H9 (cell line): ENCODE measurements at regions not wholly inside any gene's neighbourhood (a gene's known extent, or its start where the extent isn't known, plus 50 kb on each side); places are given as distances from the start of the nearest gene placed in this dataset.
"Not testable (repeated sequence)": the region's sequence is repeated elsewhere in the genome, so short reads cannot be mapped to it uniquely, and the experiment has no call there.

Source experiments
- DNase-seq: peaks from one replicate; pipeline ENCODE4 v3.0.0-alpha.2; 2017
- H2AFZ ChIP-seq: one replicate; pipeline ENCODE4 v1.6.1; 2013; ENCODE audit warnings: mild to moderate bottlenecking, low read length, control low read depth, moderate library complexity
- H2AK5ac ChIP-seq: 2 replicates; pipeline ENCODE4 v1.6.1; 2013; ENCODE audit warnings: low read length, control low read depth, mixed read lengths; ENCODE audit not compliant: insufficient read length
- H2BK120ac ChIP-seq: one replicate; pipeline ENCODE4 v1.6.1; 2013; ENCODE audit warnings: low read depth, mild to moderate bottlenecking, low read length, control low read depth, inconsistent platforms; ENCODE audit not compliant: poor library complexity, severe bottlenecking
- H2BK12ac ChIP-seq: 2 replicates; pipeline ENCODE4 v1.6.1; 2013; ENCODE audit warnings: low read length, control low read depth, mixed read lengths, low read depth; ENCODE audit not compliant: insufficient read length
- H2BK15ac ChIP-seq: 2 replicates; pipeline ENCODE4 v1.6.1; 2013; ENCODE audit warnings: low read depth, low read length, control low read depth
- H2BK20ac ChIP-seq: one replicate; pipeline ENCODE4 v1.6.1; 2013; ENCODE audit warnings: low read depth, mild to moderate bottlenecking, low read length, control low read depth, inconsistent platforms; ENCODE audit not compliant: poor library complexity, severe bottlenecking
- H2BK5ac ChIP-seq: 2 replicates; pipeline ENCODE4 v1.6.1; 2013; ENCODE audit warnings: low read length, control low read depth, mixed read lengths; ENCODE audit not compliant: insufficient read length
- H3K14ac ChIP-seq: 2 replicates; pipeline ENCODE4 v1.6.1; 2013; ENCODE audit warnings: low read length, control low read depth; ENCODE audit not compliant: insufficient read depth
- H3K18ac ChIP-seq: 2 replicates; pipeline ENCODE4 v1.6.1; 2013; ENCODE audit warnings: low read depth, mild to moderate bottlenecking, mixed read lengths, low read length, control low read depth; ENCODE audit not compliant: insufficient read length
- H3K23ac ChIP-seq: 2 replicates; pipeline ENCODE4 v1.6.1; 2013; ENCODE audit warnings: low read length, control low read depth, mixed read lengths, low read depth; ENCODE audit not compliant: insufficient read length
- H3K23me2 ChIP-seq: 2 replicates; pipeline ENCODE4 v1.6.1; 2013; ENCODE audit warnings: low read depth, mild to moderate bottlenecking, mixed read lengths, low read length, control low read depth; ENCODE audit not compliant: insufficient read length, poor library complexity, severe bottlenecking
- H3K27ac ChIP-seq: 2 replicates; pipeline ENCODE4 v1.5.1; 2013; ENCODE audit warnings: low read length, control low read depth, mixed read lengths, low read depth; ENCODE audit not compliant: insufficient read length
- H3K27me3 ChIP-seq: 2 replicates; pipeline ENCODE4 v1.6.1; 2013; ENCODE audit warnings: low read length, control low read depth, inconsistent platforms; ENCODE audit not compliant: insufficient read depth
- H3K4ac ChIP-seq: 2 replicates; pipeline ENCODE4 v1.6.1; 2013; ENCODE audit warnings: low read depth, mild to moderate bottlenecking, control low read depth, inconsistent platforms, low read length, moderate library complexity
- H3K4me1 ChIP-seq: 2 replicates; pipeline ENCODE4 v1.6.1; 2013; ENCODE audit warnings: low read length, control low read depth, inconsistent platforms; ENCODE audit not compliant: insufficient read depth
- H3K4me2 ChIP-seq: 2 replicates; pipeline ENCODE4 v1.6.1; 2013; ENCODE audit warnings: low read length, control low read depth, mixed read lengths; ENCODE audit not compliant: insufficient read length, insufficient read depth
- H3K56ac ChIP-seq: 2 replicates; pipeline ENCODE4 v1.6.1; 2013; ENCODE audit warnings: low read depth, mild to moderate bottlenecking, mixed read lengths, low read length, control low read depth; ENCODE audit not compliant: insufficient read length
- H3K79me1 ChIP-seq: 2 replicates; pipeline ENCODE4 v1.6.1; 2013; ENCODE audit warnings: low read depth, mild to moderate bottlenecking, moderate library complexity, low read length, control low read depth, inconsistent platforms; ENCODE audit not compliant: insufficient read depth, poor library complexity, severe bottlenecking
- H3K79me2 ChIP-seq: 2 replicates; pipeline ENCODE4 v1.6.1; 2013; ENCODE audit warnings: low read length, control low read depth, inconsistent platforms; ENCODE audit not compliant: insufficient read depth
- H3K9ac ChIP-seq: 2 replicates; pipeline ENCODE4 v1.6.1; 2013; ENCODE audit warnings: low read length, control low read depth, mixed read lengths; ENCODE audit not compliant: insufficient read length; ENCODE audit errors: extremely low read depth
- H3K9me3 ChIP-seq: one replicate; pipeline ENCODE4 v1.6.1; 2013; ENCODE audit warnings: low read depth, low read length, inconsistent platforms; ENCODE audit not compliant: control insufficient read depth
- H3T11ph ChIP-seq: one replicate; pipeline ENCODE4 v1.6.1; 2013; ENCODE audit warnings: mild to moderate bottlenecking, low read length, control low read depth, inconsistent platforms
- H4K20me1 ChIP-seq: one replicate; pipeline ENCODE4 v1.6.1; 2013; ENCODE audit not compliant: control insufficient read depth, insufficient read length, insufficient read depth
- H4K5ac ChIP-seq: 2 replicates; pipeline ENCODE4 v1.6.1; 2013; ENCODE audit warnings: low read depth, mild to moderate bottlenecking, mixed read lengths, low read length, control low read depth; ENCODE audit not compliant: insufficient read length
- H4K8ac ChIP-seq: replicated peaks from 2 replicates; pipeline ENCODE4 v1.6.1; 2013; ENCODE audit warnings: low read length, control low read depth, mixed read lengths, low read depth; ENCODE audit not compliant: insufficient read length
- H4K91ac ChIP-seq: 2 replicates; pipeline ENCODE4 v1.6.1; 2013; ENCODE audit warnings: low read depth, mild to moderate bottlenecking, moderate library complexity, mixed read lengths, low read length, control low read depth; ENCODE audit not compliant: insufficient read length
- H3K27ac Mint-ChIP-seq, 3 experiments: 2 replicates in 2 of 3; 3 replicates in 1 of 3; pipeline ENCODE4 v1.8.0; 2020 to 2021; ENCODE audit warnings: mixed read lengths in 3 of 3, mild to moderate bottlenecking in 1 of 3, moderate library complexity in 1 of 3
- H3K27me3 Mint-ChIP-seq: 2 replicates; pipeline ENCODE4 v1.8.0; 2021; ENCODE audit warnings: low read depth, mild to moderate bottlenecking, moderate library complexity, mixed read lengths
- H3K36me3 Mint-ChIP-seq, 3 experiments: 2 replicates in 2 of 3; 3 replicates in 1 of 3; pipeline ENCODE4 v1.8.0; 2020 to 2021; ENCODE audit warnings: low read depth in 3 of 3, mixed read lengths in 3 of 3; ENCODE audit not compliant: insufficient read depth in 1 of 3
- H3K4me1 Mint-ChIP-seq, 2 experiments: 2 replicates each; pipeline ENCODE4 v1.8.0; 2020; ENCODE audit warnings: mixed read lengths in 2 of 2
- H3K4me3 Mint-ChIP-seq, 2 experiments: 2 replicates in 1 of 2; 3 replicates in 1 of 2; pipeline ENCODE4 v1.8.0; 2020 to 2021; ENCODE audit warnings: mild to moderate bottlenecking in 2 of 2, mixed read lengths in 2 of 2, moderate library complexity in 1 of 2
- H3K9me3 Mint-ChIP-seq, 2 experiments: 2 replicates in 1 of 2; 3 replicates in 1 of 2; pipeline ENCODE4 v1.8.0; 2020; ENCODE audit warnings: mild to moderate bottlenecking in 2 of 2, mixed read lengths in 2 of 2, moderate library complexity in 1 of 2
- WGBS: extraction: QIAGEN DNeasy Blood & Tissue Kit; methylation state at CpG from one replicate; pipeline ENCODE4 v1.1.7; 2013; ENCODE audit warnings: missing lambda C conversion rate, low lambda C conversion rate, mixed read lengths; ENCODE audit not compliant: insufficient read length; ENCODE audit errors: extremely low coverage; 5-methylcytosine and 5-hydroxymethylcytosine counted together

DNA sequence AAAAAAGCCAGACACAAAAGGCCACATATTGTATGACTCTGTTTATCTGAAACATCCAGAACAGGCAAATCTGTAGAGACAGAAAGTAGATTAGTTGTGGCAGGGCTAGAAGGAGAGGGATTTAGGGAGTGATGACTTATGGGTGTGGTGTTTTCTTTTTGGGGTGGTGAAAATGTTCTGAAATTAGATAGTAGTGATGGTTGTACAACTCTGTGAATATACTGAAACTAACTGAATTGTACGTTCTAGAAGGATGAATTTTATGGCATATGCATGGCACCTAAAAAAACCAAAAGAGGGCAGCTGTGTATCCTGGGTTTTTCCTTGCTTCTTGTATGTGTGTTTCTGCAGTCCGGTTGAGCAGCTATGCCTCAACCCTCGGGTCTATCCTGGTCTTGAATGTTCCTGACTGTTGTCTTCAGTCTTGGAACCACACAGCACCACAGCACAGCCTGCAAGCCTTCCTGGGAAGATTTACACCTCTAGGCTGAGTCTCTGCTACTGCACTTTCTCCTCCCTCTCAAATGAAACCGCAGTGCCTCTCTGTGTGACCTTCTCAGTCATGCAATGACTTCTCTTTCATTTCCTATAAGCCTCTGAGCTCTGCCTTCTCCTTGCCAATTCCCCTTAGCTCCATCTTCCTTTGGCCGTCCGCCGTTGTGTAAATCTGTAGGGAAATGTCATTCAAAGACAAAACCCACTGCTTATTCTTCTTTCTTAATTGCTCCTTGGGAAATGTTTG lies 269.1 kb upstream of the PLGLB1 start:
- not testable (repeated sequence) for H4K5ac ChIP-seq, H3K79me2 ChIP-seq, H3K4ac ChIP-seq, H4K8ac ChIP-seq, H3K23me2 ChIP-seq, H2BK12ac ChIP-seq, H3K9me3 ChIP-seq, H2AFZ ChIP-seq, H2AK5ac ChIP-seq, DNase-seq, H3K27ac Mint-ChIP-seq, H3K27ac ChIP-seq, H3K14ac ChIP-seq, H3K9me3 Mint-ChIP-seq, H3K27me3 ChIP-seq, H2BK120ac ChIP-seq, H3K4me1 ChIP-seq, H3K9ac ChIP-seq, H2BK5ac ChIP-seq, H4K91ac ChIP-seq, H3K36me3 Mint-ChIP-seq, H3K4me2 ChIP-seq, H3K4me3 Mint-ChIP-seq, H3K79me1 ChIP-seq, H3K56ac ChIP-seq, H3K27me3 Mint-ChIP-seq, H3K4me1 Mint-ChIP-seq, H2BK15ac ChIP-seq, H4K20me1 ChIP-seq, H3K18ac ChIP-seq, H3K23ac ChIP-seq, H2BK20ac ChIP-seq, H3T11ph ChIP-seq
- no CpG with 5 or more reads among the region's 7 CpGs for WGBS

DNA sequence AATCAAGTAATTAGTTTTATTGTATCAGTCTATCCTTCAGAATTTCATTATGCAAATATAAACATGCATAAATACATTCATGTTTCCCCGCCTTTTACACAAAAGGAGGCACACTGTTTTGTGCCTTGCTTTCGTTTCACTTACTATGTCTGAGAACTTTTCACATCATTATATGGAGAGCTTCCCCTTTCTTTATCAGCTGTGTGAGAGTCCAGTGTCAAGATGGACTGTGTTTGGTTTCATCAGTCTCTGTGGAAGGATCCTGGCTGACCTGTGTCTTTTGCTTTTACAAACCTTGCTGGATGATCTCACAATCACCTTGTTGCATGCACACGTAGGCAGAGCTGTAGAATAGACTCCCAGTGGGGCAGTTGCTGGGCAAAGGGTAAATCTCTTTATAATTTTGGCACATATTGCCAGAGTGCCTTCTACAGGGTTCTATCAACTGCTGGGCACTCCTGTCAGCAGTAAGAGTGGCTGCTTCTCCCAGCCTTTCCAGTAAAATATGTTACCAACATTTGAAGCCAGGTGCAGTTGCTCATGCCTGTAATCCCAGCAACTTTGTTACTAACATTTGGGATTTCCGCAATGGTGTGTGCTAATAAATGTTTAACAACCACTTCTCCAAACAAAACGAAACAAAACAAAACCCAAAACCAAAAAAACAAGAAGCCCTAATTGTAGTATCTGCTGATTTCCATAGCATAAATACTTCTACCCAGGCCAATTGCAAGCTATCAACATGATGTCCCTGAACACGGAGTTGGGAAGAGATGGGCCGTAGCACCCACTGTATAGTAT lies 270.0 kb upstream of the PLGLB1 start:
- H2AFZ ChIP-seq, H4K91ac ChIP-seq, H3K9me3 Mint-ChIP-seq, H3K36me3 Mint-ChIP-seq, H3K4me3 Mint-ChIP-seq, H3T11ph ChIP-seq, H2BK120ac ChIP-seq, H3K18ac ChIP-seq, H3K27ac Mint-ChIP-seq, H3K79me1 ChIP-seq, H3K56ac ChIP-seq, H3K4me1 ChIP-seq, H2BK20ac ChIP-seq, H4K8ac ChIP-seq, H3K27me3 Mint-ChIP-seq, H3K79me2 ChIP-seq, H4K20me1 ChIP-seq, H4K5ac ChIP-seq, H2BK5ac ChIP-seq, H3K4ac ChIP-seq, H3K23ac ChIP-seq, H3K9ac ChIP-seq, H3K27ac ChIP-seq, H2BK15ac ChIP-seq, H3K14ac ChIP-seq, H3K27me3 ChIP-seq, H3K4me2 ChIP-seq, H2AK5ac ChIP-seq, H3K23me2 ChIP-seq, DNase-seq, H3K9me3 ChIP-seq, H2BK12ac ChIP-seq, H3K4me1 Mint-ChIP-seq: not testable (repeated sequence)
- WGBS = no CpG with 5 or more reads among the region's 7 CpGs
